ENCODE measurements at regions not wholly inside any gene's neighbourhood (a gene's known extent, or its start where the extent isn't known, plus 50 kb on each side); places are given as distances from the start of the nearest gene placed in this dataset.

- H3K4me1 ChIP-seq (ENCODE audit: control insufficient read depth, low read depth, low read length) = peaks cover 10% of the 10 kb centered on the region
- no peak overlapping the region for H3K23ac ChIP-seq (ENCODE audit: low read length)
- H3K36me3 ChIP-seq (ENCODE audit: control insufficient read depth, insufficient read depth, low read length) = no peaks in the 10 kb centered on the region
- H3K27me3 ChIP-seq (ENCODE audit: insufficient read depth, low read length, poor library complexity) = no peaks in the 10 kb centered on the region
- H3K9ac ChIP-seq (ENCODE audit: low read length) = no peak overlapping the region
- H4K8ac ChIP-seq (ENCODE audit: low read depth, low read length) = no peak overlapping the region
- H2BK5ac ChIP-seq (ENCODE audit: low read length) = no peak overlapping the region
- H3K27ac ChIP-seq (ENCODE audit: low read depth, low read length) = no peak overlapping the region
- WGBS (ENCODE audit: extremely low coverage, insufficient coverage, low lambda C conversion rate) = no CpG with 5 or more reads among the region's 13 CpGs
- no peaks in the 10 kb centered on the region for H3K79me1 ChIP-seq (ENCODE audit: low read length)
- H2BK120ac ChIP-seq (ENCODE audit: low read depth, low read length) = no peak overlapping the region
- H3K4ac ChIP-seq (ENCODE audit: low read depth, low read length) = no peak overlapping the region
- H3K79me2 ChIP-seq (ENCODE audit: control insufficient read depth, insufficient read depth, low read length) = no peaks in the 10 kb centered on the region
- no peak overlapping the region for H2AK5ac ChIP-seq (ENCODE audit: low read length)
- no peak overlapping the region for H3K4me2 ChIP-seq (ENCODE audit: low read length)
- no peak overlapping the region for H3K56ac ChIP-seq (ENCODE audit: low read length)
- no peak overlapping the region for H3K18ac ChIP-seq (ENCODE audit: low read length)
- no peak overlapping the region for H3K4me3 ChIP-seq (ENCODE audit: low read length)
- H4K5ac ChIP-seq (ENCODE audit: low read length) = no peak overlapping the region
- no peak for DNase-seq
- no peak overlapping the region for H2BK15ac ChIP-seq (replicated peaks; ENCODE audit: low read depth)
Observed at GRCh38 chr2:100627330-100628300, 64.8 kb downstream of the PDCL3 start.

DNA sequence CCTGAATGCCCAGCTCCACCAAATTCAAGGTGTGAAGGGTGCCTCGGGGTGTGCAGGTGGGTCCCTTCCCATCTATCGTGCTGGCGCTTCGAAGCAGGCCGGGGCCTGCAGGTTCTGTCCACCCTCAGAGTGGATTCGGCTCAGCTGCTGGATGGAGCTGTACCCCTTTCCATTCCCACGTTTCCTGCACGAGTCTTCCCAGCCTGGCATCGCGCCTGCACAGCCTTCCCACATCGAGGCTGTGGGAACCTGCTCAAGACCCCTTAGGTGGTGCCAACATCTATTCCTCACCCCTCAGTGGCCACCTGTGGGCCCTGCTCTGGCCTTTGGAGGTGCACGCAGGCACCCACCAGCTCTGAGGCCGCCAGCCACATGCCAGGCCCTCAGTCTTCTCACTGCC, 65.7 kb downstream of the PDCL3 start:
- Histone ChIP-seq H3K56ac (ENCODE audit: low read length) (no peak overlapping the region), H3K27ac (ENCODE audit: low read depth, low read length) (no peak overlapping the region), H3K4me3 (ENCODE audit: low read length) (no peak overlapping the region), H3K9ac (ENCODE audit: low read length) (no peak overlapping the region), H3K4me1 (ENCODE audit: control insufficient read depth, low read depth, low read length) (peaks cover 10% of the 10 kb centered on the region), H3K36me3 (ENCODE audit: control insufficient read depth, insufficient read depth, low read length) (no peaks in the 10 kb centered on the region), H3K79me2 (ENCODE audit: control insufficient read depth, insufficient read depth, low read length) (no peaks in the 10 kb centered on the region), H4K5ac (ENCODE audit: low read length) (no peak overlapping the region), H3K4ac (ENCODE audit: low read depth, low read length) (no peak overlapping the region), H2BK120ac (ENCODE audit: low read depth, low read length) (no peak overlapping the region), H3K23ac (ENCODE audit: low read length) (no peak overlapping the region), H3K4me2 (ENCODE audit: low read length) (no peak overlapping the region), H2BK5ac (ENCODE audit: low read length) (no peak overlapping the region), H2AK5ac (ENCODE audit: low read length) (no peak overlapping the region), H4K8ac (ENCODE audit: low read depth, low read length) (no peak overlapping the region), H3K18ac (ENCODE audit: low read length) (no peak overlapping the region), H2BK15ac (replicated peaks; ENCODE audit: low read depth) (no peak overlapping the region), H3K27me3 (ENCODE audit: insufficient read depth, low read length, poor library complexity) (no peaks in the 10 kb centered on the region), H3K79me1 (ENCODE audit: low read length) (no peaks in the 10 kb centered on the region)
- DNase-seq = no peak
- no CpG with 5 or more reads among the region's 13 CpGs for WGBS (ENCODE audit: extremely low coverage, insufficient coverage, low lambda C conversion rate)

DNA sequence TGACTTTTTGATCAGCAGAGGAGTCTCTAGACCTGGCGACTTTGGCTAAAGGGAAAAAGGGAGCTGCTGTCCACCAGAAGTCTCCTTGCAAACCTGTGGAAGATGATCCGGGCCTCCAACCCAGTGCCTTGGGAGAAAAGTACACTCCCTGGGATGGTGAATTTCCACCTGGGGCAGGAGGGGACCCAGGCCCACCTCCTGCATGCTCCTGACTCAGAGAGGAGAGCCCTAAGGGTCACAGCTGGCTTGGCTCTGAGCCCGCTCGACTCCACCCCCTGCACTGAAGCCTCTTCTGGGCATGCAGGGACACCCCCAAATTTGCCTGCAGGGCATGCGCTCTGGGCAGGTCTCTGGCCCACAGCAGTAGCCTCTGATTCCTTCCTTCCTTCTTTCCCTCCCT, 66.5 kb downstream of the PDCL3 start:
- Histone ChIP-seq H4K8ac (ENCODE audit: low read depth, low read length) (no peak overlapping the region), H3K27ac (ENCODE audit: low read depth, low read length) (no peak overlapping the region), H3K56ac (ENCODE audit: low read length) (peak overlapping the region; percentile 38), H3K79me2 (ENCODE audit: control insufficient read depth, insufficient read depth, low read length) (no peaks in the 10 kb centered on the region), H2BK5ac (ENCODE audit: low read length) (peak overlapping the region; percentile 31), H4K5ac (ENCODE audit: low read length) (no peak overlapping the region), H2AK5ac (ENCODE audit: low read length) (no peak overlapping the region), H2BK15ac (replicated peaks; ENCODE audit: low read depth) (no peak overlapping the region), H2BK120ac (ENCODE audit: low read depth, low read length) (no peak overlapping the region), H3K4me1 (ENCODE audit: control insufficient read depth, low read depth, low read length) (peaks cover 10% of the 10 kb centered on the region), H3K18ac (ENCODE audit: low read length) (no peak overlapping the region), H3K36me3 (ENCODE audit: control insufficient read depth, insufficient read depth, low read length) (no peaks in the 10 kb centered on the region), H3K4ac (ENCODE audit: low read depth, low read length) (no peak overlapping the region), H3K4me2 (ENCODE audit: low read length) (no peak overlapping the region), H3K27me3 (ENCODE audit: insufficient read depth, low read length, poor library complexity) (no peaks in the 10 kb centered on the region), H3K4me3 (ENCODE audit: low read length) (no peak overlapping the region), H3K23ac (ENCODE audit: low read length) (no peak overlapping the region), H3K9ac (ENCODE audit: low read length) (no peak overlapping the region), H3K79me1 (ENCODE audit: low read length) (no peaks in the 10 kb centered on the region)
- no CpG with 5 or more reads among the region's 5 CpGs for WGBS (ENCODE audit: extremely low coverage, insufficient coverage, low lambda C conversion rate)
- DNase-seq = no peak

DNA sequence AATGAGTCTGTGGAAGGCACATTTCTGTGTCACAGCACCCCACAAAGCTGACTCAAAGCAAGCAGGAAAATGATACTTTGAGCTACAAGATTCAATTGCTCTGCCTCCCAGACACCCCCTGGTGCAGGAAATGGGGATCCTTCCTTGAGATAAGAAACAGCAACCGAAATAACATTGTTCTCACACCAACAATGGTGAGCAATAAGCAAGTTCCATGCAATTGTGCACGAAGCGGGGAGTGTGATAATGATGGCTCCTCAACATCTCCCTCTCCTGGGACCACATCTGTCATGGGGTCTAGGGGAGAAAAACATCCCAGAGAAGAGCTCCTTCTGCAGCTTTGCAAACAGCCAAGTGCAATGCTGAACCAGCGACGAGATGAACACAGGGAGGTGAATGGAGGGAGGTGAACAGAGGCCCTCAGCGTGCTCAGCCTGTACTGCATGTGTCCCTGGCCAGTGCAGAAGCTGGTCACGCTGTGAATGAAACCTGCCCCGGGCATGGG, 67.7 kb downstream of the PDCL3 start:
- no peak overlapping the region for H2BK15ac ChIP-seq (replicated peaks; ENCODE audit: low read depth)
- H3K4me1 ChIP-seq (ENCODE audit: control insufficient read depth, low read depth, low read length) = peaks cover 10% of the 10 kb centered on the region
- H4K5ac ChIP-seq (ENCODE audit: low read length) = no peak overlapping the region
- H3K27me3 ChIP-seq (ENCODE audit: insufficient read depth, low read length, poor library complexity) = no peaks in the 10 kb centered on the region
- H3K36me3 ChIP-seq (ENCODE audit: control insufficient read depth, insufficient read depth, low read length) = no peaks in the 10 kb centered on the region
- H3K4ac ChIP-seq (ENCODE audit: low read depth, low read length) = no peak overlapping the region
- H3K18ac ChIP-seq (ENCODE audit: low read length) = no peak overlapping the region
- no peak overlapping the region for H2AK5ac ChIP-seq (ENCODE audit: low read length)
- no peak overlapping the region for H3K4me3 ChIP-seq (ENCODE audit: low read length)
- H3K23ac ChIP-seq (ENCODE audit: low read length) = no peak overlapping the region
- peak overlapping the region; percentile 63 for H3K56ac ChIP-seq (ENCODE audit: low read length)
- WGBS (ENCODE audit: extremely low coverage, insufficient coverage, low lambda C conversion rate) = no CpG with 5 or more reads among the region's 8 CpGs
- no peak overlapping the region for H4K8ac ChIP-seq (ENCODE audit: low read depth, low read length)
- H2BK120ac ChIP-seq (ENCODE audit: low read depth, low read length) = no peak overlapping the region
- no peak overlapping the region for H3K4me2 ChIP-seq (ENCODE audit: low read length)
- H2BK5ac ChIP-seq (ENCODE audit: low read length) = peak overlapping the region; percentile 61
- H3K79me2 ChIP-seq (ENCODE audit: control insufficient read depth, insufficient read depth, low read length) = no peaks in the 10 kb centered on the region
- no peaks in the 10 kb centered on the region for H3K79me1 ChIP-seq (ENCODE audit: low read length)
- H3K9ac ChIP-seq (ENCODE audit: low read length) = no peak overlapping the region
- DNase-seq = peak; percentile 81
- H3K27ac ChIP-seq (ENCODE audit: low read depth, low read length) = no peak overlapping the region

GRCh38 chr2:100632037-100632436, 69.2 kb downstream of the PDCL3 start:
- H3K4me2 ChIP-seq (ENCODE audit: low read length) = no peak overlapping the region
- no peak overlapping the region for H3K4ac ChIP-seq (ENCODE audit: low read depth, low read length)
- no peaks in the 10 kb centered on the region for H3K79me1 ChIP-seq (ENCODE audit: low read length)
- WGBS (ENCODE audit: extremely low coverage, insufficient coverage, low lambda C conversion rate) = no CpG with 5 or more reads among the region's 7 CpGs
- H3K9ac ChIP-seq (ENCODE audit: low read length) = no peak overlapping the region
- H3K4me1 ChIP-seq (ENCODE audit: control insufficient read depth, low read depth, low read length) = peaks cover 10% of the 10 kb centered on the region
- H3K18ac ChIP-seq (ENCODE audit: low read length) = no peak overlapping the region
- H2BK5ac ChIP-seq (ENCODE audit: low read length) = no peak overlapping the region
- H3K56ac ChIP-seq (ENCODE audit: low read length) = no peak overlapping the region
- H2BK15ac ChIP-seq (replicated peaks; ENCODE audit: low read depth) = no peak overlapping the region
- no peaks in the 10 kb centered on the region for H3K27me3 ChIP-seq (ENCODE audit: insufficient read depth, low read length, poor library complexity)
- H4K5ac ChIP-seq (ENCODE audit: low read length) = no peak overlapping the region
- no peak overlapping the region for H4K8ac ChIP-seq (ENCODE audit: low read depth, low read length)
- no peak for DNase-seq
- no peak overlapping the region for H3K27ac ChIP-seq (ENCODE audit: low read depth, low read length)
- H2BK120ac ChIP-seq (ENCODE audit: low read depth, low read length) = no peak overlapping the region
- no peak overlapping the region for H3K23ac ChIP-seq (ENCODE audit: low read length)
- no peaks in the 10 kb centered on the region for H3K36me3 ChIP-seq (ENCODE audit: control insufficient read depth, insufficient read depth, low read length)
- no peak overlapping the region for H2AK5ac ChIP-seq (ENCODE audit: low read length)
- no peak overlapping the region for H3K4me3 ChIP-seq (ENCODE audit: low read length)
- H3K79me2 ChIP-seq (ENCODE audit: control insufficient read depth, insufficient read depth, low read length) = no peaks in the 10 kb centered on the region

Measured in mesendoderm (in vitro differentiated cells).